Vagina (tissue), 2 donors: ENCODE measurements at regions not wholly inside any gene's neighbourhood (a gene's known extent, or its start where the extent isn't known, plus 50 kb on each side); places are given as distances from the start of the nearest gene placed in this dataset.

Experiments used
- POLR2A ChIP-seq, 2 donors: fragments of 450-650 bp; IDR thresholded peaks; one replicate each; pipeline ENCODE4 v1.6.1; 2017; ENCODE audit warnings: antibody characterized with exemption in 2 of 2, mild to moderate bottlenecking in 2 of 2, moderate library complexity in 2 of 2
- POLR2AphosphoS5 ChIP-seq, 2 donors: sonication (generic); formaldehyde crosslinking; IDR thresholded peaks; one replicate each; pipeline ENCODE4 v1.9.0; 2017; ENCODE audit warnings: antibody characterized with exemption in 2 of 2, mild to moderate bottlenecking in 2 of 2, low read depth in 1 of 2; ENCODE audit not compliant: insufficient read depth in 1 of 2
- TF ChIP-seq, protein P1 (sequence below), 3 experiments: fragments of 450-650 bp in 2 of 3; fragments of 200-600 bp in 1 of 3; sonication (generic) in 1 of 3; IDR thresholded peaks; one replicate each; pipeline ENCODE4 v1.5.1; 2017 to 2019; ENCODE audit warnings: antibody characterized with exemption in 3 of 3, mild to moderate bottlenecking in 2 of 3, moderate library complexity in 2 of 3

GRCh38 chr10:23657677-23658076 lies 218.8 kb downstream of the OTUD1 start:
- TF ChIP-seq, protein P1, sequence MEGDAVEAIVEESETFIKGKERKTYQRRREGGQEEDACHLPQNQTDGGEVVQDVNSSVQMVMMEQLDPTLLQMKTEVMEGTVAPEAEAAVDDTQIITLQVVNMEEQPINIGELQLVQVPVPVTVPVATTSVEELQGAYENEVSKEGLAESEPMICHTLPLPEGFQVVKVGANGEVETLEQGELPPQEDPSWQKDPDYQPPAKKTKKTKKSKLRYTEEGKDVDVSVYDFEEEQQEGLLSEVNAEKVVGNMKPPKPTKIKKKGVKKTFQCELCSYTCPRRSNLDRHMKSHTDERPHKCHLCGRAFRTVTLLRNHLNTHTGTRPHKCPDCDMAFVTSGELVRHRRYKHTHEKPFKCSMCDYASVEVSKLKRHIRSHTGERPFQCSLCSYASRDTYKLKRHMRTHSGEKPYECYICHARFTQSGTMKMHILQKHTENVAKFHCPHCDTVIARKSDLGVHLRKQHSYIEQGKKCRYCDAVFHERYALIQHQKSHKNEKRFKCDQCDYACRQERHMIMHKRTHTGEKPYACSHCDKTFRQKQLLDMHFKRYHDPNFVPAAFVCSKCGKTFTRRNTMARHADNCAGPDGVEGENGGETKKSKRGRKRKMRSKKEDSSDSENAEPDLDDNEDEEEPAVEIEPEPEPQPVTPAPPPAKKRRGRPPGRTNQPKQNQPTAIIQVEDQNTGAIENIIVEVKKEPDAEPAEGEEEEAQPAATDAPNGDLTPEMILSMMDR (IDR thresholded peaks at IDR 0.05), result no peak
- TF ChIP-seq POLR2A (IDR thresholded peaks at IDR 0.05) (no peak), POLR2AphosphoS5 (IDR thresholded peaks at IDR 0.05; ENCODE audit: insufficient read depth in 1 of 2, low read depth in 1 of 2) (no peak)
